ENCODE measurements at regions not wholly inside any gene's neighbourhood (a gene's known extent, or its start where the extent isn't known, plus 50 kb on each side); places are given as distances from the start of the nearest gene placed in this dataset.

DNA sequence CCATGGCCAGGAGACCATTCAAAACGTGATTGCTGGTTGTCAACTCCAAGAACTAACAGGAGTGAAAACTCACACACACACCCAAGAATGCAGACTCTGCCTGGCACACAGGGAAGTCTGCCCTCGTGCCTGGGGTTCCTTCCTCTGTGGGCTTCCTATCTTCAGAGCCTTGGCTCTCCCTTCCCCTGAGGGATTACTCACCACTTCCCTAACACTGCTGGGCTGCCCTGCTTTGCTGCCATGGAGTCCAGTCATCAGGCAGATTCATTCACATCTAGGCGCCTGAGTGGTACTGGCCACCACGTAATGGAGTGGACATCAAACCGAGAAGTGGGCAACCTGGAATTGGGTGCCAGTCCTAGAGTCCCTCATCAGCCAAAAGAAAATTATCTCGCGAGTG is 76.4 kb upstream of the PRSS3 start:
- TF ChIP-seq EP300 (IDR thresholded peaks at IDR 0.05) (no peak), POLR2A (IDR thresholded peaks at IDR 0.05) (no peak)
